IMR-90 (cell line): ENCODE measurements at regions not wholly inside any gene's neighbourhood (a gene's known extent, or its start where the extent isn't known, plus 50 kb on each side); places are given as distances from the start of the nearest gene placed in this dataset.

ENCODE experiments used
- ATAC-seq: fragments of 200-7000 bp; cut with Tn5 transposase; 2 replicates; pipeline ENCODE4 v1.9.1; 2020; ENCODE audit warnings: low read depth, mild to moderate bottlenecking, moderate library complexity
- BruUV-seq: library from RNA; stranded (reverse); fragments of 400-500 nt; replicated peaks from 2 replicates; lab custom pipeline; 2021; lab: Mats Ljungman, UMichigan
- CTCF ChIA-PET: fragments of 300-600 bp; formaldehyde crosslinking; extraction: SDS; loops from one replicate; lab custom pipeline; 2021; ENCODE audit warnings: antibody characterized with exemption; lab: Yijun Ruan, JAX
- POLR2A ChIA-PET: fragments of 300-600 bp; sonication (Branson Sonifier 250); formaldehyde crosslinking; loops from one replicate; lab custom pipeline; 2022; ENCODE audit warnings: antibody characterized with exemption; ENCODE audit not compliant: unreplicated experiment; lab: Charles Lee
- DNase-seq: peaks from one replicate; pipeline ENCODE4 v3.0.0; 2013
- H2AFZ ChIP-seq: replicated peaks from 2 replicates; pipeline ENCODE3; 2013; ENCODE audit warnings: low read length, mild to moderate bottlenecking; ENCODE audit not compliant: poor library complexity
- H2AK5ac ChIP-seq: 2 replicates; pipeline ENCODE4 v1.6.1; 2013; ENCODE audit warnings: low read depth, low read length, inconsistent platforms
- H2AK9ac ChIP-seq: replicated peaks from 2 replicates; pipeline ENCODE3; 2013; ENCODE audit warnings: mild to moderate bottlenecking, low read depth, low read length, moderate library complexity; ENCODE audit not compliant: poor library complexity
- H2BK120ac ChIP-seq: 2 replicates; pipeline ENCODE4 v1.6.1; 2013; ENCODE audit warnings: low read depth, low read length, inconsistent platforms
- H2BK15ac ChIP-seq: 3 replicates; pipeline ENCODE4 v1.6.1; 2013; ENCODE audit warnings: low read depth, low read length, inconsistent platforms
- H2BK20ac ChIP-seq: 2 replicates; pipeline ENCODE4 v1.6.1; 2013; ENCODE audit warnings: low read depth, mild to moderate bottlenecking, inconsistent platforms, low read length, moderate library complexity
- H2BK5ac ChIP-seq: 2 replicates; pipeline ENCODE4 v1.6.1; 2013; ENCODE audit warnings: mild to moderate bottlenecking, low read depth, low read length, inconsistent platforms; ENCODE audit not compliant: poor library complexity, severe bottlenecking
- H3K14ac ChIP-seq: replicated peaks from 2 replicates; pipeline ENCODE4 v1.6.1; 2013; ENCODE audit warnings: low read depth, low read length, inconsistent platforms
- H3K18ac ChIP-seq: 2 replicates; pipeline ENCODE4 v1.6.1; 2013; ENCODE audit warnings: low read depth, low read length, control low read depth
- H3K23ac ChIP-seq: 2 replicates; pipeline ENCODE4 v1.6.1; 2013; ENCODE audit warnings: low read depth, low read length, inconsistent platforms
- H3K27ac ChIP-seq: 2 replicates; pipeline ENCODE4 v1.5.1; 2013; ENCODE audit warnings: mild to moderate bottlenecking, control low read depth, low read length; ENCODE audit not compliant: insufficient read depth
- H3K27me3 ChIP-seq: 2 replicates; pipeline ENCODE4 v1.6.1; 2013; ENCODE audit warnings: low read length; ENCODE audit not compliant: control insufficient read depth, insufficient read depth
- H3K36me3 ChIP-seq: 2 replicates; pipeline ENCODE4 v1.6.1; 2013; ENCODE audit warnings: low read length, mixed read lengths; ENCODE audit not compliant: control insufficient read depth, insufficient read depth
- H3K4ac ChIP-seq: 2 replicates; pipeline ENCODE4 v1.6.1; 2013; ENCODE audit warnings: low read depth, low read length, inconsistent platforms
- H3K4me1 ChIP-seq: 2 replicates; pipeline ENCODE4 v1.6.1; 2013; ENCODE audit warnings: low read length, mixed read lengths; ENCODE audit not compliant: control insufficient read depth, insufficient read depth
- H3K4me2 ChIP-seq: 2 replicates; pipeline ENCODE4 v1.6.1; 2013; ENCODE audit warnings: low read depth, mild to moderate bottlenecking, control low read depth, low read length, moderate library complexity
- H3K4me3 ChIP-seq: 2 replicates; pipeline ENCODE4 v1.5.1; 2013; ENCODE audit warnings: low read depth, mild to moderate bottlenecking, control low read depth, low read length, moderate library complexity; ENCODE audit not compliant: insufficient read depth
- H3K56ac ChIP-seq: 2 replicates; pipeline ENCODE4 v1.6.1; 2013; ENCODE audit warnings: low read length, inconsistent platforms; ENCODE audit not compliant: insufficient read depth; ENCODE audit errors: extremely low read depth
- H3K79me1 ChIP-seq, 2 experiments: 2 replicates each; pipeline ENCODE4 v1.6.1; 2013; ENCODE audit warnings: low read length in 2 of 2, inconsistent platforms in 1 of 2, low read depth in 1 of 2
- H3K9ac ChIP-seq: 2 replicates; pipeline ENCODE4 v1.6.1; 2013; ENCODE audit warnings: low read depth, low read length, control low read depth
- H3K9me1 ChIP-seq: 2 replicates; pipeline ENCODE4 v1.6.1; 2013; ENCODE audit warnings: low read length, inconsistent platforms; ENCODE audit not compliant: insufficient read depth
- H3K9me3 ChIP-seq: 2 replicates; pipeline ENCODE4 v1.6.1; 2013; ENCODE audit warnings: low read length; ENCODE audit not compliant: control insufficient read depth, insufficient read depth
- H4K20me1 ChIP-seq: 2 replicates; pipeline ENCODE4 v1.6.1; 2013; ENCODE audit warnings: low read length, inconsistent platforms; ENCODE audit not compliant: insufficient read depth
- H4K5ac ChIP-seq: 2 replicates; pipeline ENCODE4 v1.6.1; 2013; ENCODE audit warnings: mild to moderate bottlenecking, low read depth, low read length, control low read depth
- H4K8ac ChIP-seq, 2 experiments: 2 replicates each; pipeline ENCODE4 v1.6.1; 2013; ENCODE audit warnings: low read depth in 2 of 2, low read length in 2 of 2, control low read depth in 1 of 2, inconsistent platforms in 1 of 2
- H4K91ac ChIP-seq: 2 replicates; pipeline ENCODE4 v1.6.1; 2013; ENCODE audit warnings: low read depth, low read length, inconsistent platforms; ENCODE audit not compliant: insufficient read depth
- BHLHE40 ChIP-seq: fragments of 150-350 bp; IDR thresholded peaks from 2 replicates; pipeline ENCODE4 v1.6.1; 2016; ENCODE audit warnings: mild to moderate bottlenecking, low read depth, low read length
- CEBPB ChIP-seq: IDR thresholded peaks from 2 replicates; pipeline ENCODE4 v1.6.1; 2012; ENCODE audit warnings: low read depth, low read length, improper control_type of control experiment
- CHD1 ChIP-seq: IDR thresholded peaks from 2 replicates; pipeline ENCODE4 v1.6.1; 2012; ENCODE audit warnings: low read depth, low read length, improper control_type of control experiment
- CTCF ChIP-seq: conservative IDR thresholded peaks from 2 replicates; pipeline ENCODE4 v1.5.1; 2012; ENCODE audit warnings: mild to moderate bottlenecking, low read depth, low read length, improper control_type of control experiment
- FOS ChIP-seq: fragments of 150-350 bp; IDR thresholded peaks from 2 replicates; pipeline ENCODE4 v1.6.1; 2016; ENCODE audit warnings: low read depth, low read length
- MAFK ChIP-seq: IDR thresholded peaks from 2 replicates; pipeline ENCODE4 v1.6.1; 2012; ENCODE audit warnings: low read depth, low read length, improper control_type of control experiment
- NFE2L2 ChIP-seq: fragments of 150-350 bp; IDR thresholded peaks from 2 replicates; pipeline ENCODE4 v1.6.1; 2016; ENCODE audit warnings: low read depth, mild to moderate bottlenecking, low read length
- POLR2A ChIP-seq: IDR thresholded peaks from 2 replicates; pipeline ENCODE4 v1.6.1; 2012; ENCODE audit warnings: mild to moderate bottlenecking, low read depth, low read length
- RAD21 ChIP-seq: IDR thresholded peaks from 2 replicates; pipeline ENCODE4 v1.6.1; 2012; ENCODE audit warnings: low read length, improper control_type of control experiment
- RCOR1 ChIP-seq: IDR thresholded peaks from 2 replicates; pipeline ENCODE4 v1.6.1; 2012; ENCODE audit warnings: mild to moderate bottlenecking, low read length, improper control_type of control experiment; ENCODE audit not compliant: insufficient replicate concordance
- RFX5 ChIP-seq: IDR thresholded peaks from 2 replicates; pipeline ENCODE4 v1.8.0; 2012; ENCODE audit warnings: low read depth, mild to moderate bottlenecking, low read length, moderate library complexity
- WGBS, 2 experiments: methylation state at CpG; one replicate each; pipeline versions ENCODE4 v1.1.5 to v1.1.7; 2013; ENCODE audit warnings: missing lambda C conversion rate in 2 of 2; ENCODE audit not compliant: insufficient read length in 1 of 2; ENCODE audit errors: extremely low coverage in 2 of 2; 5-methylcytosine and 5-hydroxymethylcytosine counted together
- dilution Hi-C: fragments of 300-500 bp; cut with HindIII; formaldehyde crosslinking; loops from one replicate; pipeline ENCODE4 v1.14.3; 2018; ENCODE audit warnings: low sequenced_read_pairs; ENCODE audit not compliant: unreplicated experiment
- in situ Hi-C: fragments of 300-500 bp; cut with MboI; formaldehyde crosslinking; loops from 3 replicates; pipeline ENCODE4 v1.14.3; 2019; ENCODE audit warnings: low sequenced_read_pairs, inconsistent platforms, mixed read lengths
- intact Hi-C: fragments of 100-400 bp; cut with micrococcal nuclease; formaldehyde crosslinking; loops from 2 replicates; pipeline ENCODE4 v1.10.0; 2022
- TF ChIP-seq, protein P1 (sequence below): fragments of 150-350 bp; IDR thresholded peaks from 2 replicates; pipeline ENCODE4 v1.6.1; 2016; ENCODE audit warnings: low read depth, mild to moderate bottlenecking, low read length, moderate library complexity, borderline replicate concordance
- TF ChIP-seq, protein P2 (sequence below): fragments of 150-350 bp; IDR thresholded peaks from 2 replicates; pipeline ENCODE4 v1.6.1; 2017; ENCODE audit warnings: mild to moderate bottlenecking, antibody characterized with exemption, low read length, low read depth

DNA sequence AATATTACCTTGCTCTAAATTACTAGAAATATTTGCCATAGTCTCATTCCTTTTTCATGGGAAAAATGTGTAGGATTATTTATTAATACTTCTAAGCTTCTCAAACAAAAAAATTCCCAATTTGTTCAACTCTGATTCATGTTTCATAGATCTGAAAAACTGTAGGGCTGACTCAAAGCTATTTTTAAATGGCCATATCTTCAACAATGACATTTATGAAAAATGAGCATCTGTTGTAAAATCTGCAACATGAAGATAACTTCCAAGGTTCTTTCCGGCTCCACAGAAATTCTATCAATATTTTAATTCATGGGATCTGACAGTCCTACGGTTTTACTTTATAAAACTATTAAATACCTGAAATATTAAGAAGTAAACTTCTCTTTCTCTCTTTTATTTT, 192.7 kb upstream of the KCNJ16 start:
- Histone ChIP-seq H3K79me1 (no peaks in the 10 kb centered on the region), H2AK5ac (no peak overlapping the region), H2BK120ac (no peak overlapping the region), H3K4ac (no peak overlapping the region), H3K18ac (no peak overlapping the region), H2BK5ac (no peak overlapping the region), H3K4me1 (no peaks in the 10 kb centered on the region), H3K27ac (no peak overlapping the region), H3K23ac (no peak overlapping the region), H3K4me3 (no peak overlapping the region), H2AFZ (no peak overlapping the region), H3K36me3 (no peaks in the 10 kb centered on the region), H4K5ac (no peak overlapping the region), H2BK15ac (no peak overlapping the region), H3K56ac (no peak overlapping the region), H3K9me1 (no peaks in the 10 kb centered on the region), H2AK9ac (no peak overlapping the region), H4K20me1 (no peaks in the 10 kb centered on the region), H3K4me2 (no peak overlapping the region), H3K27me3 (no peaks in the 10 kb centered on the region), H4K91ac (no peak overlapping the region), H4K8ac (no peak overlapping the region), H3K9ac (no peak overlapping the region), H3K14ac (no peak overlapping the region), H2BK20ac (no peak overlapping the region), H3K9me3 (peaks cover 3% of the 10 kb centered on the region; the same call in 1 of the 2 replicates)
- ChIA-PET CTCF (no interaction called here), POLR2A (no interaction called here)
- TF ChIP-seq RCOR1: no peak
- TF ChIP-seq, protein P1, sequence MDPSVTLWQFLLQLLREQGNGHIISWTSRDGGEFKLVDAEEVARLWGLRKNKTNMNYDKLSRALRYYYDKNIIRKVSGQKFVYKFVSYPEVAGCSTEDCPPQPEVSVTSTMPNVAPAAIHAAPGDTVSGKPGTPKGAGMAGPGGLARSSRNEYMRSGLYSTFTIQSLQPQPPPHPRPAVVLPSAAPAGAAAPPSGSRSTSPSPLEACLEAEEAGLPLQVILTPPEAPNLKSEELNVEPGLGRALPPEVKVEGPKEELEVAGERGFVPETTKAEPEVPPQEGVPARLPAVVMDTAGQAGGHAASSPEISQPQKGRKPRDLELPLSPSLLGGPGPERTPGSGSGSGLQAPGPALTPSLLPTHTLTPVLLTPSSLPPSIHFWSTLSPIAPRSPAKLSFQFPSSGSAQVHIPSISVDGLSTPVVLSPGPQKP: no peak
- no peak for TF ChIP-seq CEBPB
- TF ChIP-seq CHD1: no peak
- TF ChIP-seq, protein P2, sequence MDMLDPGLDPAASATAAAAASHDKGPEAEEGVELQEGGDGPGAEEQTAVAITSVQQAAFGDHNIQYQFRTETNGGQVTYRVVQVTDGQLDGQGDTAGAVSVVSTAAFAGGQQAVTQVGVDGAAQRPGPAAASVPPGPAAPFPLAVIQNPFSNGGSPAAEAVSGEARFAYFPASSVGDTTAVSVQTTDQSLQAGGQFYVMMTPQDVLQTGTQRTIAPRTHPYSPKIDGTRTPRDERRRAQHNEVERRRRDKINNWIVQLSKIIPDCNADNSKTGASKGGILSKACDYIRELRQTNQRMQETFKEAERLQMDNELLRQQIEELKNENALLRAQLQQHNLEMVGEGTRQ: no peak
- no peak for TF ChIP-seq POLR2A
- no peak for TF ChIP-seq BHLHE40
- no peak for TF ChIP-seq RAD21
- TF ChIP-seq CTCF: no peak
- no peak for TF ChIP-seq NFE2L2
- no peak for TF ChIP-seq MAFK
- TF ChIP-seq RFX5: no peak
- TF ChIP-seq FOS: no peak
- peak; percentile 12 for DNase-seq
- BruUV-seq: no TSS peak
- dilution Hi-C loops: no loop called here
- intact Hi-C loops: no loop called here
- no CpG with 5 or more reads among the region's 2 CpGs for WGBS, 2 experiments
- ATAC-seq: no peak
- in situ Hi-C loops: no loop called here
